CD14-positive monocyte (primary cell): ENCODE measurements at regions not wholly inside any gene's neighbourhood (a gene's known extent, or its start where the extent isn't known, plus 50 kb on each side); places are given as distances from the start of the nearest gene placed in this dataset.

Source experiments
- DNase-seq, 3 donors: peaks; one replicate each; pipeline ENCODE4 v3.0.0-alpha.2; 2011 to 2022
- H2AFZ ChIP-seq: 2 replicates; pipeline ENCODE4 v1.6.0; 2012; ENCODE audit warnings: mild to moderate bottlenecking, low read depth, low read length, inconsistent platforms; ENCODE audit not compliant: insufficient read depth, poor library complexity, severe bottlenecking
- H3K27ac ChIP-seq, 2 donors: 1 replicate in 1 of 2; 2 replicates in 1 of 2; pipeline ENCODE4 v1.5.1; 2012 to 2013; ENCODE audit warnings: low read length in 2 of 2, control low read depth in 1 of 2, inconsistent platforms in 1 of 2, low read depth in 1 of 2, mild to moderate bottlenecking in 1 of 2
- H3K27me3 ChIP-seq, 2 donors: one replicate each; pipeline versions ENCODE4 v1.6.0 to v1.6.1; 2011 to 2013; ENCODE audit warnings: low read length in 2 of 2; ENCODE audit not compliant: control insufficient read depth in 2 of 2, insufficient read depth in 2 of 2
- H3K36me3 ChIP-seq, 2 donors: replicated peaks in 1 of 2; 1 replicate in 1 of 2; 2 replicates in 1 of 2; pipeline versions ENCODE4 v1.5.1 to v1.6.1; 2012 to 2013; ENCODE audit warnings: low read length in 2 of 2, control low read depth in 1 of 2, inconsistent platforms in 1 of 2, mild to moderate bottlenecking in 1 of 2; ENCODE audit not compliant: insufficient read depth in 2 of 2, control insufficient read depth in 1 of 2
- H3K4me1 ChIP-seq, 2 donors: 1 replicate in 1 of 2; 2 replicates in 1 of 2; pipeline versions ENCODE4 v1.5.1 to v1.6.1; 2012 to 2013; ENCODE audit warnings: low read length in 2 of 2, control low read depth in 1 of 2, inconsistent platforms in 1 of 2, mild to moderate bottlenecking in 1 of 2, moderate library complexity in 1 of 2; ENCODE audit not compliant: insufficient read depth in 2 of 2, control insufficient read depth in 1 of 2
- H3K4me2 ChIP-seq: replicated peaks from 2 replicates; pipeline ENCODE3; 2012; ENCODE audit warnings: low read length, moderate library complexity, mild to moderate bottlenecking; ENCODE audit not compliant: poor library complexity, severe bottlenecking; ENCODE audit errors: extremely low read depth
- H3K4me3 ChIP-seq, 3 experiments: fragments of 200-600 bp in 1 of 3; sonication (generic) in 1 of 3; replicated peaks in 1 of 3; 1 replicate in 2 of 3; 2 replicates in 1 of 3; pipeline ENCODE4 v1.5.1; 2011 to 2013; ENCODE audit warnings: low read length in 3 of 3, mild to moderate bottlenecking in 3 of 3, control low read depth in 2 of 3, low read depth in 2 of 3, inconsistent platforms in 1 of 3, moderate library complexity in 1 of 3
- H3K79me2 ChIP-seq: 2 replicates; pipeline ENCODE4 v1.6.0; 2012; ENCODE audit warnings: mild to moderate bottlenecking, control low read depth, inconsistent platforms, low read length, moderate library complexity; ENCODE audit not compliant: insufficient read depth
- H3K9ac ChIP-seq: 2 replicates; pipeline ENCODE4 v1.6.0; 2017; ENCODE audit warnings: low read length, mild to moderate bottlenecking; ENCODE audit not compliant: insufficient read depth, poor library complexity, severe bottlenecking
- H3K9me3 ChIP-seq, 2 donors: replicated peaks in 1 of 2; 1 replicate in 1 of 2; 2 replicates in 1 of 2; pipeline versions ENCODE4 v1.5.1 to v1.6.1; 2012 to 2013; ENCODE audit warnings: low read length in 2 of 2, control low read depth in 1 of 2; ENCODE audit not compliant: control insufficient read depth in 1 of 2, insufficient read depth in 1 of 2
- H4K20me1 ChIP-seq: 2 replicates; pipeline ENCODE4 v1.6.0; 2012; ENCODE audit warnings: mild to moderate bottlenecking, low read length, control low read depth, moderate library complexity; ENCODE audit not compliant: insufficient read depth
- H3K27ac Mint-ChIP-seq, 7 donors: one replicate each; pipeline ENCODE4 v1.8.0; 2020; ENCODE audit warnings: mild to moderate bottlenecking in 7 of 7, mixed read lengths in 7 of 7, moderate library complexity in 6 of 7, inconsistent platforms in 2 of 7
- H3K27me3 Mint-ChIP-seq, 3 donors: one replicate each; pipeline ENCODE4 v1.8.0; 2021 to 2022; ENCODE audit warnings: low read depth in 3 of 3, mild to moderate bottlenecking in 3 of 3, mixed read lengths in 3 of 3, moderate library complexity in 3 of 3, inconsistent platforms in 1 of 3
- H3K36me3 Mint-ChIP-seq, 2 donors: one replicate each; pipeline ENCODE4 v1.8.0; 2020; ENCODE audit warnings: mixed read lengths in 2 of 2, inconsistent platforms in 1 of 2, mild to moderate bottlenecking in 1 of 2
- H3K4me1 Mint-ChIP-seq: one replicate; pipeline ENCODE4 v1.8.0; 2020; ENCODE audit warnings: mild to moderate bottlenecking, mixed read lengths
- H3K4me3 Mint-ChIP-seq, 2 donors: one replicate each; pipeline ENCODE4 v1.8.0; 2020; ENCODE audit warnings: mild to moderate bottlenecking in 2 of 2, mixed read lengths in 2 of 2, moderate library complexity in 1 of 2
- H3K9me3 Mint-ChIP-seq, 7 donors: one replicate each; pipeline ENCODE4 v1.8.0; 2020 to 2022; ENCODE audit warnings: mixed read lengths in 7 of 7, mild to moderate bottlenecking in 6 of 7, moderate library complexity in 6 of 7, inconsistent platforms in 2 of 7
- CTCF ChIP-seq: fragments of 200-600 bp; IDR thresholded peaks from one replicate; pipeline ENCODE4 v1.8.0; 2022; ENCODE audit warnings: antibody characterized with exemption, mild to moderate bottlenecking
- WGBS: methylation state at CpG from one replicate; pipeline ENCODE4 v1.1.5; 2013; ENCODE audit warnings: missing lambda C conversion rate; ENCODE audit not compliant: insufficient coverage; 5-methylcytosine and 5-hydroxymethylcytosine counted together
- intact Hi-C, 2 donors: fragments of 100-400 bp; cut with micrococcal nuclease; formaldehyde crosslinking; loops; one replicate each; pipeline versions ENCODE4 v1.15.0 to v1.15.1; 2023

- no peak overlapping the region for H3K4me3 ChIP-seq
- WGBS, result 82% methylated on average over 2 of the region's 3 CpGs
- H3K27me3 ChIP-seq, result no peaks in the 10 kb centered on the region
- no peak overlapping the region for H2AFZ ChIP-seq
- no peak overlapping the region for H3K27ac ChIP-seq
- no peak overlapping the region for H3K4me2 ChIP-seq
- H3K9me3 ChIP-seq, result peaks cover 0 to 6% of the 10 kb centered on the region in 2 donors
- no peaks in the 10 kb centered on the region for H4K20me1 ChIP-seq
- no peaks in the 10 kb centered on the region for H3K36me3 Mint-ChIP-seq
- no peaks in the 10 kb centered on the region for H3K4me1 ChIP-seq
- peaks cover 0 to 1% (median 0%) of the 10 kb centered on the region in 3 donors for H3K27me3 Mint-ChIP-seq
- H3K36me3 ChIP-seq, result no peaks in the 10 kb centered on the region
- H3K4me3 Mint-ChIP-seq, result no peak overlapping the region
- DNase-seq, result no peak
- H3K9ac ChIP-seq, result no peak overlapping the region
- no peak overlapping the region for H3K27ac Mint-ChIP-seq
- intact Hi-C loops, result no loop called here
- H3K4me1 Mint-ChIP-seq, result no peaks in the 10 kb centered on the region
- no peak for TF ChIP-seq CTCF
- peaks cover 1 to 14% (median 3%) of the 10 kb centered on the region in 7 donors for H3K9me3 Mint-ChIP-seq
- H3K79me2 ChIP-seq, result no peaks in the 10 kb centered on the region
Measured at GRCh38 chr2:81692566-81692965, 1388.0 kb upstream of the LRRTM1 start.

GRCh38 chr2:81675641-81676040, 1371.1 kb upstream of the LRRTM1 start:
- TF ChIP-seq CTCF, result no peak

More at GRCh38 chr2:81675641-81676040, 1371.1 kb upstream of the LRRTM1 start:
- H3K79me2 ChIP-seq, result no peaks in the 10 kb centered on the region
- no peaks in the 10 kb centered on the region for H3K27me3 ChIP-seq
- H2AFZ ChIP-seq, result no peak overlapping the region
- no peaks in the 10 kb centered on the region for H3K36me3 ChIP-seq
- intact Hi-C loops, result no loop called here
- Mint-ChIP-seq H3K4me3 (no peak overlapping the region), H3K27me3 (no peaks in the 10 kb centered on the region), H3K9me3 (no peaks in the 10 kb centered on the region), H3K4me1 (peaks cover 2% of the 10 kb centered on the region), H3K36me3 (no peaks in the 10 kb centered on the region), H3K27ac (no peak overlapping the region)
- no peaks in the 10 kb centered on the region for H3K9me3 ChIP-seq
- no peak overlapping the region for H3K4me3 ChIP-seq
- no peaks in the 10 kb centered on the region for H4K20me1 ChIP-seq
- WGBS, result 17% methylated on average over 1 of the region's 2 CpGs
- no peak overlapping the region for H3K9ac ChIP-seq
- no peaks in the 10 kb centered on the region for H3K4me1 ChIP-seq
- no peak for DNase-seq
- H3K27ac ChIP-seq, result no peak overlapping the region
- H3K4me2 ChIP-seq, result no peak overlapping the region
